GM19351 (cell line): ENCODE measurements at regions not wholly inside any gene's neighbourhood (a gene's known extent, or its start where the extent isn't known, plus 50 kb on each side); places are given as distances from the start of the nearest gene placed in this dataset.

Experiments
- ATAC-seq: cut with Tn5 transposase; IDR thresholded peaks from one replicate; pipeline ENCODE4 v1.9.1; 2021; ENCODE audit warnings: mild to moderate bottlenecking, moderate library complexity; ENCODE audit not compliant: unreplicated experiment

DNA sequence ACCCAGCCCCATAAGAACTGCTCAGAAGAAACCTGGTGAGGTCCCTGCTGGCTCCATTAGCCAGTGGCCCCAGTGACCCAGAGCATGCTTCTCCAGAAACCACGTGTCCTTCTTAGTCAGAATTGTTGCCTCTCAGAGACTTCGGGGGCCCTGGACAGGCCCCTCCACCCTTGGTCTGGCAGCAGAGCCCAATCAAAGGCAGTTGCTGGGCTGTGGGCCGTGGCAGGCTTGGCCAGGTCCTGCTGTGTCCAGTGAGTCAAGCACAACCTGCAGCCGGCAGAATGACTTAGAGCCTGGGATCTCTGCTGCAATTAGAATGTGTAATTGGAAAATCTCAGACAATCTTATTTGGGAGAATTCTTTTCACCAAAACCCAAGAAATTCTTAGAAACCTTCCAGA, 502.0 kb upstream of the KLF4 start:
- no peak for ATAC-seq

GRCh38 chr9:107989544-107989943, 500.0 kb upstream of the KLF4 start:
- no peak for ATAC-seq

DNA sequence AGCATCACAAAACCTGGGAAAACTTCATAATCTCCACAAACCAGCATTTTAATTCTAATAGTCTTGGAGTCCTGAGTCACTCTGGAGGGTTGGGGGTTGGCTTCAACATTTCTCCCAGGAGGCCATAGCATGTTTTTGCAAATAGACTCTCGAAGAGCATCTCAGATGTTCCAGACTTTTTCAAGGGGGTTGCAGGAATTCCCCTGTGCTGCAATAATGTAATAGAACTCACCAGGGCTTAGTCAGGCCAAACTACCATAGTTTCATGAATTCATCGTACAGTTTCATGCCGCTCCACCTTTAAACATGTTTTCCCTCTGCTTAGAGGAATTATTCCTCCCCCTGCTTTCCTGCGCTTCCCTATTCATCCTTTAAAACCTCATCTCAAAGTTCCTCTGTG, 499.5 kb upstream of the KLF4 start:
- ATAC-seq = no peak

- ATAC-seq = no peak
Measured at GRCh38 chr9:107984956-107985355, 495.4 kb upstream of the KLF4 start.

- no peak for ATAC-seq
Measured at GRCh38 chr9:107983762-107984161, 494.2 kb upstream of the KLF4 start.

DNA sequence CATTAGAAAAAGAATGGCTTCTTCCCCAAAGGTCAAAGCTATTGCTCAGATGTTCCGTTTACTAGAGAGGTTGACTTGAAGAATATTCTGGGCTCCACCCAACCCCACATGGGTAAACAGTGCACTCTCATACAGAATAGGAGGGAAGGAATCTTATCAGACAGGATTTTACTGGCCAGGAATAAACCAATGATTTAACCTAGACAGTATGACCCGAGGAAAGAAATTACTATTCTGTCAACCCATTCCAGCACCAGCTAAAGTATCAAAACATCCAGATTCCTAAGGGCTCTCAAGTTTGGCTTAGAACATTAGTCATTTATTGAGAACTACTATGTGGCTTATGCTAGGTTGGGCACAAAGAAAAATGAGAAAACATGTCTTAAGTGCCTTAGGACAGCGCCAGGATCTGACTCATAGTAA, 493.6 kb upstream of the KLF4 start:
- no peak for ATAC-seq

GRCh38 chr9:107982745-107983144, 493.2 kb upstream of the KLF4 start:
- ATAC-seq = no peak

- ATAC-seq = no peak
Measured at GRCh38 chr9:107982001-107982400, 492.4 kb upstream of the KLF4 start.

DNA sequence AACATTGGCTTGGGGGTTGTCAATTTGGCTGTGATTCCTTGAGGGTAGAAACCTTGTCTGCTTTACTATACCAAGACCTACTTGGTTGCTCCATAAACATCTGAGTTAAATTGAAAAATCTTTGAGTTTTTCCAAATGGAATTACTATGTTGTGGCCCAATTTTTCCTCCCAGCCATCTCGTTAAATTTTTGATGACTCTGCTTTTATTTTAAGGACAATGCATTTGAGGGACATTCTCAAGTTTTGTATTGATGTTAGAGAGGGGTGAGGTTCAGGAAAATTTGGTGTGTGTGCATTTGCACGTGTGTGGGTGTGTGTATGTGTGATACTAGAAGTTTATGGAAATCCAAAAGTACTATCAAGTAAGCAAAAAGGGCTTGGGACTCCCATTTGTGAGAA, 491.4 kb upstream of the KLF4 start:
- no peak for ATAC-seq

- no peak for ATAC-seq
Measured at GRCh38 chr9:107976767-107977166, 487.2 kb upstream of the KLF4 start.

GRCh38 chr9:107975426-107976010, 485.9 kb upstream of the KLF4 start:
- no peak for ATAC-seq

DNA sequence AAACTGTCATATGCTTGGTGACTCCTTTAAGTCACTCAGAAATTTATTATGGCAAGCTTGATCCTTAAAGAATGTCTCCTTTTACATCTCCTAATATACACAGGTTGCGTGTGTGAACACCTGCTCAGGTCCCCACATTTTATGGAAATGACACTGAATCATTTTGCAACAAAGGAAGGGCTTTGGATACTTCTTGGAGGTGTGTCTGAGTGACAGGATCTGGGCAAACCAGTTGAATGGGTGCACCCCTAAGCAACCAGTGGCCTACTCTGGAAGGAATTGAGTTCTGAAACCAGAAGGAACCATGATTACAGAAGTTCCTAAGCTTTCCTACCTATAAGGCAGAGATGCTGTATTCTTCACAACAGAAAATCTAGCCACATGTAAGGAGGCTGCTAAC, 483.9 kb upstream of the KLF4 start:
- ATAC-seq = no peak

GRCh38 chr9:107972346-107972745, 482.8 kb upstream of the KLF4 start:
- ATAC-seq = no peak

GRCh38 chr9:107971241-107971640, 481.7 kb upstream of the KLF4 start:
- no peak for ATAC-seq

DNA sequence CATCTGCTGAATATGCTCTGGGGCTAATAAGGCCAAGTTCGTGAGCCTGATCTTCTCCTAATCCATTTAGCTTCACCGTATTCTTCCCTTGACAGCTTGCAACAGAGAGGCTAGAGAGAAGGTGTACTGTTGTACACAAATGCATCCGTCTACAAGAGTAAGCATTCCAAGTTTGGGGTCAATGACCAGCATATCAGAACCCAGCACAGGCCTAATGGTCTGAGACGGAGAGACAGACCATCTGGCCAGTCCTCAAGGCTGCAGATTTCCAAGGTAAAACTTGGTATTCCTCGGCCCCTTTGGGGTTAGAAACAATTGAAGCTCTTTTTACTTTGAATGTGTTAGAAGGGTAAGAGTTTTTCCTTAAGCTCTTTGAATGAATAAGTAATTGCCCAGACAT, 481.2 kb upstream of the KLF4 start:
- no peak for ATAC-seq

GRCh38 chr9:107969727-107970126, 480.2 kb upstream of the KLF4 start:
- ATAC-seq = no peak

GRCh38 chr9:107969141-107969540, 479.6 kb upstream of the KLF4 start:
- no peak for ATAC-seq

- no peak for ATAC-seq
Measured at GRCh38 chr9:107963246-107963645, 473.7 kb upstream of the KLF4 start.

DNA sequence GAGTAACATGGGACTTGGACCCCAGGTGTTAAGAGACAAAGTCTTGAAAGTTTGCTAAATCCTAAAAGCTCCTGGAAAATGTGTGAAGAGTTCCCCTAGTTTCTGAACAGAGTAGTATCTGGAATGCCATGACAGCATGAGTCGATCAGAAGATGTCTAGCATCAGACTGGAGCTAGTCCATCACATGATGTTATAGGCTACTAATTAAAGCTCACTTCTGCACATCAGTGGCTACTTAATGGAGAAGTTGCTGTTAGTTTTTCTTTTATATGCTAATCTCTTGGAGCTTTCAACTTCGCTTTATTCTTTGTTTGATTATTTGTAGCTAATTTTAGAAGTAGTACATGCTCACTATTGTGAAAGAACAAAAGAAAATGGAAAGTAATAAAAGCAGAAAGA, 471.3 kb upstream of the KLF4 start:
- ATAC-seq = no peak

- ATAC-seq = no peak
Measured at GRCh38 chr9:107954312-107954711, 464.7 kb upstream of the KLF4 start.

DNA sequence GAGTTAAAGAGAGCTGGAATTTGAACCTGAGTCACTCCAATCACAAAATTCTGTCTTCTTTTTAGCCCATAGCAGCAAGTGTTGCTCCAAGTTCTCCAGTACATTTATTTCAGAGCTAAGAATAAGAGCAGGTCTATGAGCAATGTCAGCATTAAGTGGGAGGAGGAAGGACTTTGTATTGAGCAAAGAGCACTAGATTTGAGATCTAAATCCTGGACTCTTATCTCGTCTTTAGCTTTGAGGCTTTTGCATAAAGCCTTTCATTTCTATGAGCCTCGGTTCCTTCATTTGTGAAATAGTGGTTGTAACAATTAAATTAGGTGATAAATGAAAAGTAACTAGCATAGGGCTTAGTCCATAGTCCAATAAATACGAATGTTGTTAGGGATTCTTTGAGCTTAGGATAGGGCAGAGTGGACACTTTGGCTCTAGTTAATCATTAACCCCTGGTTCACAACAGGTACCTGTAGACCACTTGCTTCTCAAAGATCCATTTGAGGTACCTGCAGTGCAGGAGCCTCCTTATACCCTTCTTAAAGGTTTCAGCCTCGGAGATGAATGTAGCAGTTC, 464.1 kb upstream of the KLF4 start:
- ATAC-seq = no peak

GRCh38 chr9:107952773-107953172, 463.2 kb upstream of the KLF4 start:
- no peak for ATAC-seq

GRCh38 chr9:107951511-107951910, 461.9 kb upstream of the KLF4 start:
- ATAC-seq = no peak
